Endothelial cell of umbilical vein (primary cell): ENCODE measurements at regions not wholly inside any gene's neighbourhood (a gene's known extent, or its start where the extent isn't known, plus 50 kb on each side); places are given as distances from the start of the nearest gene placed in this dataset.

Experiments used
- BruUV-seq: library from RNA; stranded (reverse); fragments of 400-500 nt; replicated peaks from 2 replicates; lab custom pipeline; 2021; lab: Mats Ljungman, UMichigan
- CTCF ChIA-PET: fragments of 300-600, 350-600 bp; sonication (Branson Sonifier 250); formaldehyde crosslinking; loops from one replicate; lab custom pipeline; 2021; ENCODE audit warnings: antibody characterized with exemption, inconsistent platforms; lab: Charles Lee
- POLR2A ChIA-PET: fragments of 300-600, 350-600 bp; sonication (Branson Sonifier 250); formaldehyde crosslinking; loops from one replicate; lab custom pipeline; 2021; ENCODE audit warnings: antibody characterized with exemption, inconsistent platforms; lab: Charles Lee
- DNase-seq: peaks from one replicate; pipeline ENCODE4 v3.0.0-alpha.2; 2011; ENCODE audit warnings: low read depth, low spot score
- FAIRE-seq: peaks from 2 replicates; lab custom pipeline; 2011; peaks lifted over from hg19 to GRCh38; lab: Jason Lieb, UNC
- H2AFZ ChIP-seq: 2 replicates; pipeline ENCODE4 v1.6.0; 2012; ENCODE audit warnings: low read depth, low read length, control low read depth, inconsistent platforms
- H3K27ac ChIP-seq: 2 replicates; pipeline ENCODE4 v1.5.1; 2011; ENCODE audit warnings: low read depth, mild to moderate bottlenecking, control low read depth, low read length, moderate library complexity; ENCODE audit not compliant: insufficient read depth
- H3K27me3 ChIP-seq, 2 experiments: 2 replicates each; pipeline versions ENCODE4 v1.6.0 to v1.6.1; 2011; ENCODE audit warnings: low read length in 2 of 2, mixed read lengths in 1 of 2; ENCODE audit not compliant: control insufficient read depth in 2 of 2, insufficient read depth in 2 of 2
- H3K36me3 ChIP-seq, 2 experiments: 2 replicates in 1 of 2; 3 replicates in 1 of 2; pipeline ENCODE4 v1.5.1; 2011; ENCODE audit warnings: low read length in 2 of 2, mild to moderate bottlenecking in 1 of 2, moderate library complexity in 1 of 2; ENCODE audit not compliant: control insufficient read depth in 2 of 2, insufficient read depth in 2 of 2; ENCODE audit errors: extremely low read depth in 1 of 2
- H3K4me1 ChIP-seq: 3 replicates; pipeline ENCODE4 v1.5.1; 2011; ENCODE audit warnings: mild to moderate bottlenecking, low read length; ENCODE audit not compliant: control insufficient read depth, insufficient read depth; ENCODE audit errors: extremely low read depth
- H3K4me2 ChIP-seq: 2 replicates; pipeline ENCODE4 v1.6.1; 2011; ENCODE audit warnings: low read length, control low read depth, mixed read lengths; ENCODE audit not compliant: insufficient read depth
- H3K4me3 ChIP-seq, 3 experiments: fragments of 200-600 bp in 1 of 3; sonication (generic), shearing (Covaris generic) in 1 of 3; replicated peaks in 1 of 3; 2 replicates each; pipeline ENCODE4 v1.5.1; 2011 to 2016; ENCODE audit warnings: control low read depth in 3 of 3, low read length in 3 of 3, mild to moderate bottlenecking in 2 of 3, inconsistent platforms in 1 of 3, low read depth in 1 of 3, moderate library complexity in 1 of 3; ENCODE audit not compliant: insufficient read depth in 1 of 3
- H3K79me2 ChIP-seq: 2 replicates; pipeline ENCODE4 v1.6.0; 2012; ENCODE audit warnings: low read length, inconsistent platforms; ENCODE audit not compliant: control insufficient read depth, insufficient read depth
- H3K9ac ChIP-seq: replicated peaks from 2 replicates; pipeline ENCODE3; 2011; ENCODE audit warnings: low read length, control low read depth; ENCODE audit not compliant: insufficient read depth; ENCODE audit errors: extremely low read depth
- H3K9me1 ChIP-seq: replicated peaks from 3 replicates; pipeline ENCODE4 v1.6.0; 2011; ENCODE audit warnings: mild to moderate bottlenecking, low read length; ENCODE audit not compliant: control insufficient read depth, insufficient read depth; ENCODE audit errors: extremely low read depth
- H3K9me3 ChIP-seq: replicated peaks from 2 replicates; pipeline ENCODE4 v1.5.1; 2012; ENCODE audit warnings: low read length, inconsistent platforms; ENCODE audit not compliant: control insufficient read depth, insufficient read depth
- H4K20me1 ChIP-seq: replicated peaks from 2 replicates; pipeline ENCODE3; 2011; ENCODE audit warnings: mild to moderate bottlenecking, low read length; ENCODE audit not compliant: control insufficient read depth, insufficient read depth; ENCODE audit errors: extremely low read depth
- EZH2 ChIP-seq: IDR thresholded peaks from 2 replicates; pipeline ENCODE4 v1.6.1; 2012; ENCODE audit warnings: borderline replicate concordance, low read depth, mild to moderate bottlenecking, moderate library complexity, low read length, inconsistent platforms; ENCODE audit not compliant: severe bottlenecking
- FOS ChIP-seq: IDR thresholded peaks from 2 replicates; pipeline ENCODE4 v1.6.1; 2011; ENCODE audit warnings: mild to moderate bottlenecking, low read length, moderate library complexity, borderline replicate concordance; ENCODE audit not compliant: insufficient read depth
- GATA2 ChIP-seq: IDR thresholded peaks from 2 replicates; pipeline ENCODE4 v1.7.0; 2011; ENCODE audit warnings: low read depth, mild to moderate bottlenecking, moderate library complexity, mixed read lengths, low read length; ENCODE audit not compliant: insufficient read length, insufficient read depth
- JUN ChIP-seq: IDR thresholded peaks from 2 replicates; pipeline ENCODE4 v1.6.1; 2011; ENCODE audit warnings: borderline replicate concordance, low read depth; ENCODE audit not compliant: insufficient read length, insufficient read depth
- MYC ChIP-seq: IDR thresholded peaks from one replicate; pipeline ENCODE4 v1.6.1; 2011; ENCODE audit warnings: mild to moderate bottlenecking, low read depth, low read length
- POLR2A ChIP-seq: IDR thresholded peaks from 2 replicates; pipeline ENCODE4 v1.6.1; 2012; ENCODE audit warnings: low read depth, mild to moderate bottlenecking, control low read depth, low read length
- POLR2AphosphoS5 ChIP-seq: IDR thresholded peaks from 2 replicates; pipeline ENCODE4 v1.6.1; 2012; ENCODE audit warnings: low read depth, mild to moderate bottlenecking, control low read depth, low read length, moderate library complexity; ENCODE audit not compliant: insufficient read depth
- dilution Hi-C: fragments of 300-500 bp; cut with MboI; formaldehyde crosslinking; loops from one replicate; pipeline ENCODE4 v1.15.0; 2019; ENCODE audit warnings: low sequenced_read_pairs; ENCODE audit not compliant: extremely low pct_ligation_motif_present
- intact Hi-C: fragments of 100-400 bp; cut with micrococcal nuclease; formaldehyde crosslinking; loops from one replicate; pipeline ENCODE4 v1.10.0; 2022
- TF ChIP-seq, protein P1 (sequence below): IDR thresholded peaks from 2 replicates; pipeline ENCODE4 v1.6.1; 2011; ENCODE audit not compliant: insufficient read depth, insufficient read length
- TF ChIP-seq, protein P2 (sequence below), 2 donors: IDR thresholded peaks; 1 replicate in 1 of 2; 2 replicates in 1 of 2; pipeline ENCODE4 v1.5.1; 2011; ENCODE audit warnings: low read length in 2 of 2, mild to moderate bottlenecking in 2 of 2, moderate library complexity in 2 of 2, control low read depth in 1 of 2, inconsistent platforms in 1 of 2, low read depth in 1 of 2; ENCODE audit not compliant: insufficient read depth in 1 of 2; ENCODE audit errors: extremely low read depth in 1 of 2

DNA sequence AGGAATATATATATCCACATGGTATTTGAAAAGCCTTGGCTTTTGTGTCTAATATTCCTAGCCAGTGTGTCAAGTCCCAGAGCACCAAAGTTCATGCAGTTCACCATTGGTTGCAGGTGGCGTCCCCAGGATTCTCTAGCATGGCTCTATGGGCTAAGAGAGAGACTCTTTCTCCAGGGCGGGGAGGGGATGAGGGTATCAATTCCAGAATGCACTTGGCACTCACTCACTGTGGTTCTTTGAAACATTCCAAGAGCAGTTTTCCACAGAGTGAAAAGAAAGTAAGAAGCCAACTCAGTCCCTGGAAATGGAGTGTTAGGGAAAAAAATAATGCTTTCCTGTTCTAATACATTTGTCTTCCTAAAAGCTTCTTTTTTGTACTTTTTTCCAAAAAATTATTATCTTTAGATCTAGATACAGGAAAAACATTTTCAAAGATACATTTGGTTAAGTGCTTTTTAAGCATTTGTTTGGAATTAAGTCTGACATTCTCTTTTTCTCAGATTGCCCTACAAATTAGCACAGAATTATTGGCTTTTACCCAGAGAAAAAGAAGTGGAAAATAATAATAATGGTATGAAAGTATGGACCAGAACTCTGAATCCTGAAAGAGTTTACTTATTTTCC, 239.9 kb downstream of the PAX3 start:
- dilution Hi-C loops = no loop called here
- Histone ChIP-seq H3K79me2 (no peaks in the 10 kb centered on the region), H3K9me3 (no peaks in the 10 kb centered on the region), H3K36me3 (no peaks in the 10 kb centered on the region), H2AFZ (no peak overlapping the region), H3K9me1 (no peaks in the 10 kb centered on the region), H3K4me2 (no peak overlapping the region), H4K20me1 (no peaks in the 10 kb centered on the region), H3K4me1 (no peaks in the 10 kb centered on the region), H3K4me3 (no peak overlapping the region), H3K9ac (no peak overlapping the region), H3K27me3 (peaks cover 3 to 9% of the 10 kb centered on the region in 2 experiments), H3K27ac (no peak overlapping the region)
- DNase-seq = no peak
- intact Hi-C loops = no loop called here
- ChIA-PET CTCF (interaction anchor here (1.1 to 2.0 kb wide), 5 partner anchors 16 to 561 kb away, joined by 3 to 21 read pairs (median 7); no protein-coding TSS in a partner anchor), POLR2A (no interaction called here)
- FAIRE-seq = no peak
- no peak for TF ChIP-seq POLR2A
- TF ChIP-seq, protein P1, sequence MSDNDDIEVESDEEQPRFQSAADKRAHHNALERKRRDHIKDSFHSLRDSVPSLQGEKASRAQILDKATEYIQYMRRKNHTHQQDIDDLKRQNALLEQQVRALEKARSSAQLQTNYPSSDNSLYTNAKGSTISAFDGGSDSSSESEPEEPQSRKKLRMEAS = no peak
- TF ChIP-seq POLR2AphosphoS5 = no peak
- no peak for TF ChIP-seq JUN
- no peak for TF ChIP-seq EZH2
- TF ChIP-seq, protein P2, sequence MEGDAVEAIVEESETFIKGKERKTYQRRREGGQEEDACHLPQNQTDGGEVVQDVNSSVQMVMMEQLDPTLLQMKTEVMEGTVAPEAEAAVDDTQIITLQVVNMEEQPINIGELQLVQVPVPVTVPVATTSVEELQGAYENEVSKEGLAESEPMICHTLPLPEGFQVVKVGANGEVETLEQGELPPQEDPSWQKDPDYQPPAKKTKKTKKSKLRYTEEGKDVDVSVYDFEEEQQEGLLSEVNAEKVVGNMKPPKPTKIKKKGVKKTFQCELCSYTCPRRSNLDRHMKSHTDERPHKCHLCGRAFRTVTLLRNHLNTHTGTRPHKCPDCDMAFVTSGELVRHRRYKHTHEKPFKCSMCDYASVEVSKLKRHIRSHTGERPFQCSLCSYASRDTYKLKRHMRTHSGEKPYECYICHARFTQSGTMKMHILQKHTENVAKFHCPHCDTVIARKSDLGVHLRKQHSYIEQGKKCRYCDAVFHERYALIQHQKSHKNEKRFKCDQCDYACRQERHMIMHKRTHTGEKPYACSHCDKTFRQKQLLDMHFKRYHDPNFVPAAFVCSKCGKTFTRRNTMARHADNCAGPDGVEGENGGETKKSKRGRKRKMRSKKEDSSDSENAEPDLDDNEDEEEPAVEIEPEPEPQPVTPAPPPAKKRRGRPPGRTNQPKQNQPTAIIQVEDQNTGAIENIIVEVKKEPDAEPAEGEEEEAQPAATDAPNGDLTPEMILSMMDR (IDR thresholded peaks at IDR 0.05; ENCODE audit: extremely low read depth in 1 of 2, insufficient read depth in 1 of 2, low read depth in 1 of 2, low read length in 2 of 2) = no peak
- TF ChIP-seq FOS = no peak
- TF ChIP-seq GATA2 = no peak
- no peak for TF ChIP-seq MYC
- BruUV-seq = no TSS peak
